GM23338 (cell line): ENCODE measurements at regions not wholly inside any gene's neighbourhood (a gene's known extent, or its start where the extent isn't known, plus 50 kb on each side); places are given as distances from the start of the nearest gene placed in this dataset.

ENCODE experiments used
- CREB1 ChIP-seq: fragments of 250-450 bp; sonication (Bioruptor Pico); IDR thresholded peaks from 2 replicates; pipeline ENCODE4 v1.5.0; 2020; ENCODE audit warnings: low read depth, mild to moderate bottlenecking, moderate library complexity
- EZH2 ChIP-seq: fragments of 200-600 bp; sonication (generic); IDR thresholded peaks from one replicate; pipeline ENCODE4 v1.8.0; 2017; ENCODE audit warnings: antibody characterized with exemption, mild to moderate bottlenecking, low read depth; ENCODE audit not compliant: unreplicated experiment
- EZH2phosphoT487 ChIP-seq: fragments of 200-600 bp; sonication (generic); IDR thresholded peaks from one replicate; pipeline ENCODE4 v1.8.1; 2018; ENCODE audit warnings: antibody characterized with exemption; ENCODE audit not compliant: unreplicated experiment
- JUNB ChIP-seq: IDR thresholded peaks from one replicate; pipeline ENCODE4 v1.6.1; 2016; ENCODE audit warnings: antibody characterized with exemption; ENCODE audit not compliant: unreplicated experiment
- NANOG ChIP-seq: IDR thresholded peaks from 2 replicates; pipeline ENCODE4 v1.6.1; 2016; ENCODE audit warnings: antibody characterized with exemption, borderline replicate concordance
- POLR2AphosphoS5 ChIP-seq: IDR thresholded peaks from 2 replicates; pipeline ENCODE4 v1.6.1; 2016; ENCODE audit warnings: antibody characterized with exemption, low read depth
- STAT1 ChIP-seq: IDR thresholded peaks from one replicate; pipeline ENCODE4 v1.6.1; 2016; ENCODE audit warnings: antibody characterized with exemption; ENCODE audit not compliant: unreplicated experiment
- ZNF331 ChIP-seq: fragments of 250-450 bp; sonication (Bioruptor Pico); IDR thresholded peaks from 2 replicates; pipeline ENCODE4 v1.5.0; 2020; ENCODE audit warnings: low read depth, mild to moderate bottlenecking, moderate library complexity
- TF ChIP-seq, protein P1 (sequence below), 2 experiments: fragments of 200-600 bp in 1 of 2; sonication (generic) in 1 of 2; conservative IDR thresholded peaks; 2 replicates each; pipeline versions ENCODE4 v1.5.1 to v1.6.1; 2016 to 2017; ENCODE audit warnings: antibody characterized with exemption in 2 of 2, low read depth in 2 of 2, mild to moderate bottlenecking in 2 of 2, moderate library complexity in 1 of 2
- TF ChIP-seq, protein P2 (sequence below): IDR thresholded peaks from one replicate; pipeline ENCODE4 v1.6.1; 2018; ENCODE audit warnings: antibody characterized with exemption; ENCODE audit not compliant: unreplicated experiment
- TF ChIP-seq, protein P3 (sequence below): IDR thresholded peaks from 2 replicates; pipeline ENCODE4 v1.6.1; 2016; ENCODE audit warnings: antibody characterized with exemption
- TF ChIP-seq, protein P4 (sequence below): fragments of 250-450 bp; sonication (Bioruptor Pico); IDR thresholded peaks from 2 replicates; pipeline ENCODE4 v1.5.0; 2020; ENCODE audit warnings: mild to moderate bottlenecking, moderate library complexity

DNA sequence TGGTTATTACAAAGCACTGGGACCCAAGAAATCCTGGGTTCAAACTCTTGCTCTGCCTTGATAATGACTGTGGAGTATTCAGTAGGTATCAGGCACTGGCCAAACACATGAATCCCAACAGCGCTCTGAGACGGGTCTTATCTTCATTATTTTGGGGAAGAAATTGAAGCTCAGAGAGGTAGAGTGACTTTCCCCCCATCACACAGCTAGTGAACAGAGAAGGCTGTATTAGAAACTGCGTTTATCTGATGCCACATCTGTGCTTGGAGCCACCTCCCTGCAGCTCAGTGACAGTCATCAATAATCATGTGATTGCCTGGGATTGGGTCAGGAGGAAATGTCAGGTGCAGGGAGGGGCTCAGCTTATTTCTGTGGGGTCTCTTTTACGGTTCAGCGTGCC is 225.4 kb upstream of the LHX5 start:
- TF ChIP-seq EZH2 (no peak), POLR2AphosphoS5 (no peak), JUNB (no peak), CREB1 (CRISPR knock-in tag) (no peak), EZH2phosphoT487 (no peak), ZNF331 (CRISPR knock-in tag) (no peak), NANOG (no peak), STAT1 (no peak)
- TF ChIP-seq, protein P1, sequence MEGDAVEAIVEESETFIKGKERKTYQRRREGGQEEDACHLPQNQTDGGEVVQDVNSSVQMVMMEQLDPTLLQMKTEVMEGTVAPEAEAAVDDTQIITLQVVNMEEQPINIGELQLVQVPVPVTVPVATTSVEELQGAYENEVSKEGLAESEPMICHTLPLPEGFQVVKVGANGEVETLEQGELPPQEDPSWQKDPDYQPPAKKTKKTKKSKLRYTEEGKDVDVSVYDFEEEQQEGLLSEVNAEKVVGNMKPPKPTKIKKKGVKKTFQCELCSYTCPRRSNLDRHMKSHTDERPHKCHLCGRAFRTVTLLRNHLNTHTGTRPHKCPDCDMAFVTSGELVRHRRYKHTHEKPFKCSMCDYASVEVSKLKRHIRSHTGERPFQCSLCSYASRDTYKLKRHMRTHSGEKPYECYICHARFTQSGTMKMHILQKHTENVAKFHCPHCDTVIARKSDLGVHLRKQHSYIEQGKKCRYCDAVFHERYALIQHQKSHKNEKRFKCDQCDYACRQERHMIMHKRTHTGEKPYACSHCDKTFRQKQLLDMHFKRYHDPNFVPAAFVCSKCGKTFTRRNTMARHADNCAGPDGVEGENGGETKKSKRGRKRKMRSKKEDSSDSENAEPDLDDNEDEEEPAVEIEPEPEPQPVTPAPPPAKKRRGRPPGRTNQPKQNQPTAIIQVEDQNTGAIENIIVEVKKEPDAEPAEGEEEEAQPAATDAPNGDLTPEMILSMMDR (conservative IDR thresholded peaks at IDR 0.05; ENCODE audit: low read depth in 2 of 2), result no peak
- TF ChIP-seq, protein P2, sequence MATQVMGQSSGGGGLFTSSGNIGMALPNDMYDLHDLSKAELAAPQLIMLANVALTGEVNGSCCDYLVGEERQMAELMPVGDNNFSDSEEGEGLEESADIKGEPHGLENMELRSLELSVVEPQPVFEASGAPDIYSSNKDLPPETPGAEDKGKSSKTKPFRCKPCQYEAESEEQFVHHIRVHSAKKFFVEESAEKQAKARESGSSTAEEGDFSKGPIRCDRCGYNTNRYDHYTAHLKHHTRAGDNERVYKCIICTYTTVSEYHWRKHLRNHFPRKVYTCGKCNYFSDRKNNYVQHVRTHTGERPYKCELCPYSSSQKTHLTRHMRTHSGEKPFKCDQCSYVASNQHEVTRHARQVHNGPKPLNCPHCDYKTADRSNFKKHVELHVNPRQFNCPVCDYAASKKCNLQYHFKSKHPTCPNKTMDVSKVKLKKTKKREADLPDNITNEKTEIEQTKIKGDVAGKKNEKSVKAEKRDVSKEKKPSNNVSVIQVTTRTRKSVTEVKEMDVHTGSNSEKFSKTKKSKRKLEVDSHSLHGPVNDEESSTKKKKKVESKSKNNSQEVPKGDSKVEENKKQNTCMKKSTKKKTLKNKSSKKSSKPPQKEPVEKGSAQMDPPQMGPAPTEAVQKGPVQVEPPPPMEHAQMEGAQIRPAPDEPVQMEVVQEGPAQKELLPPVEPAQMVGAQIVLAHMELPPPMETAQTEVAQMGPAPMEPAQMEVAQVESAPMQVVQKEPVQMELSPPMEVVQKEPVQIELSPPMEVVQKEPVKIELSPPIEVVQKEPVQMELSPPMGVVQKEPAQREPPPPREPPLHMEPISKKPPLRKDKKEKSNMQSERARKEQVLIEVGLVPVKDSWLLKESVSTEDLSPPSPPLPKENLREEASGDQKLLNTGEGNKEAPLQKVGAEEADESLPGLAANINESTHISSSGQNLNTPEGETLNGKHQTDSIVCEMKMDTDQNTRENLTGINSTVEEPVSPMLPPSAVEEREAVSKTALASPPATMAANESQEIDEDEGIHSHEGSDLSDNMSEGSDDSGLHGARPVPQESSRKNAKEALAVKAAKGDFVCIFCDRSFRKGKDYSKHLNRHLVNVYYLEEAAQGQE, result no peak
- TF ChIP-seq, protein P3, sequence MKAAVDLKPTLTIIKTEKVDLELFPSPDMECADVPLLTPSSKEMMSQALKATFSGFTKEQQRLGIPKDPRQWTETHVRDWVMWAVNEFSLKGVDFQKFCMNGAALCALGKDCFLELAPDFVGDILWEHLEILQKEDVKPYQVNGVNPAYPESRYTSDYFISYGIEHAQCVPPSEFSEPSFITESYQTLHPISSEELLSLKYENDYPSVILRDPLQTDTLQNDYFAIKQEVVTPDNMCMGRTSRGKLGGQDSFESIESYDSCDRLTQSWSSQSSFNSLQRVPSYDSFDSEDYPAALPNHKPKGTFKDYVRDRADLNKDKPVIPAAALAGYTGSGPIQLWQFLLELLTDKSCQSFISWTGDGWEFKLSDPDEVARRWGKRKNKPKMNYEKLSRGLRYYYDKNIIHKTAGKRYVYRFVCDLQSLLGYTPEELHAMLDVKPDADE, result no peak
- TF ChIP-seq, protein P4, sequence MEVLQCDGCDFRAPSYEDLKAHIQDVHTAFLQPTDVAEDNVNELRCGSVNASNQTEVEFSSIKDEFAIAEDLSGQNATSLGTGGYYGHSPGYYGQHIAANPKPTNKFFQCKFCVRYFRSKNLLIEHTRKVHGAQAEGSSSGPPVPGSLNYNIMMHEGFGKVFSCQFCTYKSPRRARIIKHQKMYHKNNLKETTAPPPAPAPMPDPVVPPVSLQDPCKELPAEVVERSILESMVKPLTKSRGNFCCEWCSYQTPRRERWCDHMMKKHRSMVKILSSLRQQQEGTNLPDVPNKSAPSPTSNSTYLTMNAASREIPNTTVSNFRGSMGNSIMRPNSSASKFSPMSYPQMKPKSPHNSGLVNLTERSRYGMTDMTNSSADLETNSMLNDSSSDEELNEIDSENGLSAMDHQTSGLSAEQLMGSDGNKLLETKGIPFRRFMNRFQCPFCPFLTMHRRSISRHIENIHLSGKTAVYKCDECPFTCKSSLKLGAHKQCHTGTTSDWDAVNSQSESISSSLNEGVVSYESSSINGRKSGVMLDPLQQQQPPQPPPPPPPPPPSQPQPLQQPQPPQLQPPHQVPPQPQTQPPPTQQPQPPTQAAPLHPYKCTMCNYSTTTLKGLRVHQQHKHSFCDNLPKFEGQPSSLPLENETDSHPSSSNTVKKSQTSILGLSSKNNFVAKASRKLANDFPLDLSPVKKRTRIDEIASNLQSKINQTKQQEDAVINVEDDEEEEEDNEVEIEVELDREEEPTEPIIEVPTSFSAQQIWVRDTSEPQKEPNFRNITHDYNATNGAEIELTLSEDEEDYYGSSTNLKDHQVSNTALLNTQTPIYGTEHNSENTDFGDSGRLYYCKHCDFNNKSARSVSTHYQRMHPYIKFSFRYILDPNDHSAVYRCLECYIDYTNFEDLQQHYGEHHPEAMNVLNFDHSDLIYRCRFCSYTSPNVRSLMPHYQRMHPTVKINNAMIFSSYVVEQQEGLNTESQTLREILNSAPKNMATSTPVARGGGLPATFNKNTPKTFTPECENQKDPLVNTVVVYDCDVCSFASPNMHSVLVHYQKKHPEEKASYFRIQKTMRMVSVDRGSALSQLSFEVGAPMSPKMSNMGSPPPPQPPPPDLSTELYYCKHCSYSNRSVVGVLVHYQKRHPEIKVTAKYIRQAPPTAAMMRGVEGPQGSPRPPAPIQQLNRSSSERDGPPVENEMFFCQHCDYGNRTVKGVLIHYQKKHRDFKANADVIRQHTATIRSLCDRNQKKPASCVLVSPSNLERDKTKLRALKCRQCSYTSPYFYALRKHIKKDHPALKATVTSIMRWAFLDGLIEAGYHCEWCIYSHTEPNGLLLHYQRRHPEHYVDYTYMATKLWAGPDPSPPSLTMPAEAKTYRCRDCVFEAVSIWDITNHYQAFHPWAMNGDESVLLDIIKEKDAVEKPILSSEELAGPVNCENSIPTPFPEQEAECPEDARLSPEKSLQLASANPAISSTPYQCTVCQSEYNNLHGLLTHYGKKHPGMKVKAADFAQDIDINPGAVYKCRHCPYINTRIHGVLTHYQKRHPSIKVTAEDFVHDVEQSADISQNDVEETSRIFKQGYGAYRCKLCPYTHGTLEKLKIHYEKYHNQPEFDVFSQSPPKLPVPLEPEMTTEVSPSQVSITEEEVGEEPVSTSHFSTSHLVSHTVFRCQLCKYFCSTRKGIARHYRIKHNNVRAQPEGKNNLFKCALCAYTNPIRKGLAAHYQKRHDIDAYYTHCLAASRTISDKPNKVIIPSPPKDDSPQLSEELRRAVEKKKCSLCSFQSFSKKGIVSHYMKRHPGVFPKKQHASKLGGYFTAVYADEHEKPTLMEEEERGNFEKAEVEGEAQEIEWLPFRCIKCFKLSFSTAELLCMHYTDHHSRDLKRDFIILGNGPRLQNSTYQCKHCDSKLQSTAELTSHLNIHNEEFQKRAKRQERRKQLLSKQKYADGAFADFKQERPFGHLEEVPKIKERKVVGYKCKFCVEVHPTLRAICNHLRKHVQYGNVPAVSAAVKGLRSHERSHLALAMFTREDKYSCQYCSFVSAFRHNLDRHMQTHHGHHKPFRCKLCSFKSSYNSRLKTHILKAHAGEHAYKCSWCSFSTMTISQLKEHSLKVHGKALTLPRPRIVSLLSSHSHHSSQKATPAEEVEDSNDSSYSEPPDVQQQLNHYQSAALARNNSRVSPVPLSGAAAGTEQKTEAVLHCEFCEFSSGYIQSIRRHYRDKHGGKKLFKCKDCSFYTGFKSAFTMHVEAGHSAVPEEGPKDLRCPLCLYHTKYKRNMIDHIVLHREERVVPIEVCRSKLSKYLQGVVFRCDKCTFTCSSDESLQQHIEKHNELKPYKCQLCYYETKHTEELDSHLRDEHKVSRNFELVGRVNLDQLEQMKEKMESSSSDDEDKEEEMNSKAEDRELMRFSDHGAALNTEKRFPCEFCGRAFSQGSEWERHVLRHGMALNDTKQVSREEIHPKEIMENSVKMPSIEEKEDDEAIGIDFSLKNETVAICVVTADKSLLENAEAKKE (CRISPR knock-in tag), result no peak
